Neural progenitor cell (in vitro differentiated cells): ENCODE measurements at regions not wholly inside any gene's neighbourhood (a gene's known extent, or its start where the extent isn't known, plus 50 kb on each side); places are given as distances from the start of the nearest gene placed in this dataset.

Experiments used
- DNase-seq: peaks from one replicate; pipeline ENCODE4 v3.0.0-alpha.2; 2016; ENCODE audit warnings: low spot score
- H2AFZ ChIP-seq: fragments of 200-600 bp; sonication (generic); replicated peaks from 2 replicates; pipeline ENCODE4 v1.6.1; 2016; ENCODE audit warnings: antibody characterized with exemption
- H3F3A ChIP-seq: fragments of 200-600 bp; sonication (generic); 2 replicates; pipeline ENCODE4 v1.6.1; 2016; ENCODE audit warnings: antibody characterized with exemption, low read depth
- H3K27ac ChIP-seq: fragments of 200-600 bp; sonication (generic); 2 replicates; pipeline ENCODE4 v1.5.1; 2016; ENCODE audit warnings: mild to moderate bottlenecking
- H3K27me3 ChIP-seq: fragments of 200-600 bp; sonication (generic); 2 replicates; pipeline ENCODE4 v1.6.1; 2016; ENCODE audit warnings: mild to moderate bottlenecking, moderate library complexity
- H3K36me3 ChIP-seq: fragments of 200-600 bp; sonication (generic); 2 replicates; pipeline ENCODE4 v1.5.1; 2016
- H3K4me1 ChIP-seq: fragments of 200-600 bp; sonication (generic); 2 replicates; pipeline ENCODE4 v1.6.1; 2016; ENCODE audit warnings: mixed run types
- H3K4me2 ChIP-seq: fragments of 200-600 bp; sonication (generic); 2 replicates; pipeline ENCODE4 v1.6.1; 2016
- H3K4me3 ChIP-seq: fragments of 200-600 bp; sonication (generic); 2 replicates; pipeline ENCODE4 v1.5.1; 2016
- H3K79me2 ChIP-seq: fragments of 200-600 bp; sonication (generic); 2 replicates; pipeline ENCODE4 v1.6.1; 2016; ENCODE audit warnings: low read depth
- H3K9ac ChIP-seq: fragments of 200-600 bp; sonication (generic); 2 replicates; pipeline ENCODE4 v1.6.1; 2016
- H3K9me3 ChIP-seq: fragments of 200-600 bp; sonication (generic); 2 replicates; pipeline ENCODE4 v1.5.1; 2016; ENCODE audit warnings: low read depth
- H4K20me1 ChIP-seq: fragments of 200-600 bp; sonication (generic); 2 replicates; pipeline ENCODE4 v1.6.1; 2016; ENCODE audit warnings: low read depth
- H3K27ac Mint-ChIP-seq: 3 replicates; pipeline ENCODE4 v1.8.0; 2021; ENCODE audit warnings: mixed read lengths
- H3K27me3 Mint-ChIP-seq: 2 replicates; pipeline ENCODE4 v1.8.0; 2022; ENCODE audit warnings: low read depth, mild to moderate bottlenecking, inconsistent platforms, moderate library complexity, mixed read lengths; ENCODE audit not compliant: insufficient read depth
- H3K36me3 Mint-ChIP-seq: 3 replicates; pipeline ENCODE4 v1.8.0; 2021; ENCODE audit warnings: mixed read lengths
- H3K4me1 Mint-ChIP-seq: 3 replicates; pipeline ENCODE4 v1.8.0; 2021; ENCODE audit warnings: mixed read lengths
- H3K4me3 Mint-ChIP-seq: 3 replicates; pipeline ENCODE4 v1.8.0; 2021; ENCODE audit warnings: mild to moderate bottlenecking, moderate library complexity, mixed read lengths
- H3K9me3 Mint-ChIP-seq: 3 replicates; pipeline ENCODE4 v1.8.0; 2020; ENCODE audit warnings: mixed read lengths
- EZH2 ChIP-seq: fragments of 200-600 bp; sonication (generic); IDR thresholded peaks from 2 replicates; pipeline ENCODE4 v1.6.1; 2017; ENCODE audit warnings: antibody characterized with exemption, mild to moderate bottlenecking, moderate library complexity
- EZH2phosphoT487 ChIP-seq: fragments of 200-600 bp; sonication (generic); IDR thresholded peaks from 2 replicates; pipeline ENCODE4 v1.6.1; 2017; ENCODE audit warnings: antibody characterized with exemption
- TF ChIP-seq, protein P1 (sequence below): fragments of 200-600 bp; sonication (generic); IDR thresholded peaks from 2 replicates; pipeline ENCODE4 v1.5.1; 2017; ENCODE audit warnings: antibody characterized with exemption, mild to moderate bottlenecking

- Mint-ChIP-seq H3K4me1 (peaks cover 2% of the 10 kb centered on the region), H3K9me3 (no peaks in the 10 kb centered on the region), H3K36me3 (no peaks in the 10 kb centered on the region), H3K4me3 (no peak overlapping the region), H3K27ac (no peak overlapping the region), H3K27me3 (peaks cover 22% of the 10 kb centered on the region)
- H3K27ac ChIP-seq: no peak overlapping the region
- no peaks in the 10 kb centered on the region for H3K9me3 ChIP-seq
- H3F3A ChIP-seq: no peaks in the 10 kb centered on the region
- no peak overlapping the region for H3K4me2 ChIP-seq
- no peaks in the 10 kb centered on the region for H3K36me3 ChIP-seq
- no peak overlapping the region for H3K9ac ChIP-seq
- TF ChIP-seq, protein P1, sequence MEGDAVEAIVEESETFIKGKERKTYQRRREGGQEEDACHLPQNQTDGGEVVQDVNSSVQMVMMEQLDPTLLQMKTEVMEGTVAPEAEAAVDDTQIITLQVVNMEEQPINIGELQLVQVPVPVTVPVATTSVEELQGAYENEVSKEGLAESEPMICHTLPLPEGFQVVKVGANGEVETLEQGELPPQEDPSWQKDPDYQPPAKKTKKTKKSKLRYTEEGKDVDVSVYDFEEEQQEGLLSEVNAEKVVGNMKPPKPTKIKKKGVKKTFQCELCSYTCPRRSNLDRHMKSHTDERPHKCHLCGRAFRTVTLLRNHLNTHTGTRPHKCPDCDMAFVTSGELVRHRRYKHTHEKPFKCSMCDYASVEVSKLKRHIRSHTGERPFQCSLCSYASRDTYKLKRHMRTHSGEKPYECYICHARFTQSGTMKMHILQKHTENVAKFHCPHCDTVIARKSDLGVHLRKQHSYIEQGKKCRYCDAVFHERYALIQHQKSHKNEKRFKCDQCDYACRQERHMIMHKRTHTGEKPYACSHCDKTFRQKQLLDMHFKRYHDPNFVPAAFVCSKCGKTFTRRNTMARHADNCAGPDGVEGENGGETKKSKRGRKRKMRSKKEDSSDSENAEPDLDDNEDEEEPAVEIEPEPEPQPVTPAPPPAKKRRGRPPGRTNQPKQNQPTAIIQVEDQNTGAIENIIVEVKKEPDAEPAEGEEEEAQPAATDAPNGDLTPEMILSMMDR: no peak
- no peak for TF ChIP-seq EZH2phosphoT487
- TF ChIP-seq EZH2: no peak
- H3K27me3 ChIP-seq: peaks cover 6% of the 10 kb centered on the region
- no peak overlapping the region for H2AFZ ChIP-seq
- H3K79me2 ChIP-seq: no peaks in the 10 kb centered on the region
- no peak overlapping the region for H3K4me3 ChIP-seq
- peaks cover 7% of the 10 kb centered on the region for H3K4me1 ChIP-seq
- H4K20me1 ChIP-seq: no peaks in the 10 kb centered on the region
- no peak for DNase-seq
These were observed 191.6 kb downstream of the UQCRFS1 start for GRCh38 chr19:29021232-29021916.

DNA sequence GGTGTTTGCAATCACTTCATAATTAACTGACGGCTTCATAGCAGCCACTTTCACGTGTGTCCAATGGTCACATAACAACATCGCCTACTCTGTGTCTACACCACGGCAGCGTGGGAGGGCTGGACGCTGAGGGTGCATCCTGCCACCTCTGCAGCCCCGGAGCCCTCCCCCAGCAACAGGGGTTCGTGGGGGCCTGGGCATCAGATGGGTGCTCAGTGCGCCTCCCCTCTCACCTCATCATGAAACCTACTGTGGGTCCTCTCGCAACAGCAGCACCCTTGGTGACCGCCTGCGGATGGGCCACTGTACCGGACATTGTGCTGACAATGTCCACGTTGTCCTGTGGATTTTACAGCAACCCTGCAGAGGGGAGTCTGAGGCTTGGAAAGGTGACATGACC lies 193.5 kb downstream of the UQCRFS1 start:
- H3K79me2 ChIP-seq: no peaks in the 10 kb centered on the region
- Mint-ChIP-seq H3K27me3 (peaks cover 33% of the 10 kb centered on the region), H3K27ac (no peak overlapping the region), H3K9me3 (peaks cover 4% of the 10 kb centered on the region), H3K4me1 (peaks cover 1% of the 10 kb centered on the region), H3K36me3 (no peaks in the 10 kb centered on the region), H3K4me3 (no peak overlapping the region)
- H2AFZ ChIP-seq: no peak overlapping the region
- H3K4me1 ChIP-seq: peaks cover 7% of the 10 kb centered on the region
- no peaks in the 10 kb centered on the region for H3F3A ChIP-seq
- H3K27ac ChIP-seq: no peak overlapping the region
- no peak overlapping the region for H3K4me3 ChIP-seq
- TF ChIP-seq EZH2 (no peak), EZH2phosphoT487 (no peak)
- TF ChIP-seq, protein P1: no peak
- H3K4me2 ChIP-seq: no peak overlapping the region
- H3K27me3 ChIP-seq: peaks cover 10% of the 10 kb centered on the region
- no peaks in the 10 kb centered on the region for H3K9me3 ChIP-seq
- H4K20me1 ChIP-seq: no peaks in the 10 kb centered on the region
- no peak for DNase-seq
- H3K36me3 ChIP-seq: no peaks in the 10 kb centered on the region
- H3K9ac ChIP-seq: no peak overlapping the region

DNA sequence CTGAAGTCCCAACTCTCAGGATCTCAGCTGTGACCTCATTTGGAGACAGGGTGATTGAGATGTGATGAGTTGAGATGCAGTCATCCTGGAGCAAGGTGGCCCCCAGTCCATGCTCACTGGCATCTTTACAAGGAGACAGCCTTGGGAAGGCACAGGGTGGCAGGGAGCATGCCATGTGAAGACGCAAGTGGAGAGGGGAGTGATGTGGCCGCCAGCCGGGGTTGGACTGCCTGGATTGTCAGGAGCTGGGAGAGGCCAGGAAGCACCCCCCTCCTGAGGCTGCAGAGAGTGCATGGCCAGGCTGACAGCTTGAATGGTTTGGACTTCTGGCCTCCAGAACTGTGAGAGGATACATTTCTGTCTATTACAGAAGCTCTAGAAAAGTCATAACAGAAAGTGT lies 194.4 kb downstream of the UQCRFS1 start:
- no peak overlapping the region for H3K9ac ChIP-seq
- Mint-ChIP-seq H3K36me3 (no peaks in the 10 kb centered on the region), H3K27ac (no peak overlapping the region), H3K27me3 (peaks cover 37% of the 10 kb centered on the region), H3K9me3 (peaks cover 4% of the 10 kb centered on the region), H3K4me1 (peaks cover 6% of the 10 kb centered on the region), H3K4me3 (no peak overlapping the region)
- peaks cover 10% of the 10 kb centered on the region for H3K4me1 ChIP-seq
- TF ChIP-seq, protein P1: no peak
- TF ChIP-seq EZH2phosphoT487 (no peak), EZH2 (no peak)
- H3K27ac ChIP-seq: no peak overlapping the region
- DNase-seq: no peak
- no peak overlapping the region for H3K4me2 ChIP-seq
- peaks cover 10% of the 10 kb centered on the region for H3K27me3 ChIP-seq
- peaks cover 3% of the 10 kb centered on the region for H3F3A ChIP-seq
- no peak overlapping the region for H3K4me3 ChIP-seq
- H3K9me3 ChIP-seq: no peaks in the 10 kb centered on the region
- no peak overlapping the region for H2AFZ ChIP-seq
- H4K20me1 ChIP-seq: no peaks in the 10 kb centered on the region
- no peaks in the 10 kb centered on the region for H3K79me2 ChIP-seq
- no peaks in the 10 kb centered on the region for H3K36me3 ChIP-seq
